GM19043 (cell line): ENCODE measurements at regions not wholly inside any gene's neighbourhood (a gene's known extent, or its start where the extent isn't known, plus 50 kb on each side); places are given as distances from the start of the nearest gene placed in this dataset.
A peak's percentile ranks its signal among the peaks of the same experiment; 100 is the strongest.
"Not testable (repeated sequence)": the region's sequence is repeated elsewhere in the genome, so short reads cannot be mapped to it uniquely, and the experiment has no call there.

Experiments used
- ATAC-seq: cut with Tn5 transposase; IDR thresholded peaks from one replicate; pipeline ENCODE4 v1.9.1; 2021; ENCODE audit warnings: low read depth; ENCODE audit not compliant: unreplicated experiment

DNA sequence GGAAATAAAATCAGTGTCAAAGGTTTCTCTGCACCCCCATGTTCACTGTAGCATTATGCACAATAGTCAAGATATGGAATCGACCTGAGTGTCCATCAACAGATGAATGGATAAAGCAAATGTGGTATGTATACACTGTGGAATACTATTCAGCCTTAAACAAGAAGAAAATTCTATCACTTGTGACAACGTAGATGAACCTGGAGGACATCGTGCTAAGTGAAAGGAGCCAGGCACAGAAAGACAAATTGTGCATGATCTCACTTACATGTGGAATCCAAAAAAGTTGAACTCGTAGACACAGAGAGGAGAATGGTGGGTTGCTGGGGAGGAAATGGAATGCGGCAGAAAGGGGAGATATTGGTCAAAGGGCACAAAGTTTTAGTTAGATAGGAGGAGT, 136.3 kb upstream of the ESR1 start:
- ATAC-seq, result no peak

DNA sequence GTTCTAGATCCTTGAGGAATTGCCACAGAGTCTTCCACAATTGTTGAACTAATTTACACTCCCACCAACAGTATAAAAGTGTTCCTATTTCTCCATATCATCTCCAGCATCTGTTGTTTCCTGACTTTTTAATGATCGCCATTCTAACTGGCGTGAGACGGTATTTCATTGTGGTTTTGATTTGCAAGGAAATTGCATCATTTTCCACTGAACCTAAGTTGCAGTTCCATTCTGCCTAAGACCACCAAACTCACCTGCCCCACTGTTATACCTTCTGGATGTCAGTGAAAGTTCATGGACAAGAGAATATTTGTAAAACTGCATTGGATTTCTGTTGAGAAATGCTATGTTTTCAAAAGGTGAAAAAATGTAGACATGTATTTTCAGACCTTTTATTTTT, 132.9 kb upstream of the ESR1 start:
- ATAC-seq, result no peak

GRCh38 chr6:151675746-151676459, 131.6 kb upstream of the ESR1 start:
- ATAC-seq, result peak; percentile 93

GRCh38 chr6:151676460-151676945, 131.0 kb upstream of the ESR1 start:
- ATAC-seq, result no peak

DNA sequence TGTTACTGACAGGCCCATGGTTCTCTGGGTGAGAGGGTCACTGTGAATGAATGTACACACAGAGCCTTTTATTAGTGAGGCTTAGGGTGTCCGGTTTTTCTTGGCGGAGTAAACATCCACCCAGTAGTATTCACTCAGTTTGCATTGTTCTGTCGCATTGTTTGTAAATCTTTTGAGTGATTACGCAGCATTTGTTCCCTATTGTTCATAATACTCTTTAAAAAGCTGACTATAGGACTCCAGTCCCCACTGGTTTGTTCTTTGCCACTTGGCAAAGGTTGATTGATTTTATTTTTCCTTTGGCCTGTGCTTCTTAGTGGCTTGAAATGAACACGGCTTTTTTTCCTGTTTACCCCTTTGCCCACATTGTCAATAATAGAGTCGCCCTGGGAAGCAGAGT, 130.1 kb upstream of the ESR1 start:
- no peak for ATAC-seq

- no peak for ATAC-seq
Measured at GRCh38 chr6:151679081-151679480, 128.4 kb upstream of the ESR1 start.

DNA sequence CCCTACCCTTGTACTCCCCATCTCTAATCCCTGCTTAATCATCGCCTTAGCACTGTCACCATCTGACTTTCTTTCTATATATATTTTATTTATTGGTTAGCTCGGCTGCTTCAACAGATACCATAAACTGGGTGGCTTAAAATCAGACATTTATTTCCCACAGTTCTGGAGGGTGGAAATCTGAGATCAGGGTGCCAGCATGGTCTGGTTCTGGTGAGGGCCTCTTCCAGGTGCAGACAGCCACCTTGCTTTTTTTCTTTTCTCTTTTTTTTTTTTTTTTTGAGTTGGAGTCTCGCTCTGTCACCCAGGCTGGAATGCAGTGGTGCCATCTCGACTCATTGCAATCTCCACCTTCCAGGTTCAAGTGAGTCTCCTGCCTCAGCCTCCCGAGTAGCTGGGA, 127.5 kb upstream of the ESR1 start:
- no peak for ATAC-seq

- no peak for ATAC-seq
Measured at GRCh38 chr6:151680846-151681432, 126.5 kb upstream of the ESR1 start.

- ATAC-seq, result no peak
Measured at GRCh38 chr6:151681433-151682059, 125.9 kb upstream of the ESR1 start.

- ATAC-seq, result no peak
Measured at GRCh38 chr6:151682251-151682650, 125.2 kb upstream of the ESR1 start.

- no peak for ATAC-seq
Measured at GRCh38 chr6:151682922-151683321, 124.6 kb upstream of the ESR1 start.

DNA sequence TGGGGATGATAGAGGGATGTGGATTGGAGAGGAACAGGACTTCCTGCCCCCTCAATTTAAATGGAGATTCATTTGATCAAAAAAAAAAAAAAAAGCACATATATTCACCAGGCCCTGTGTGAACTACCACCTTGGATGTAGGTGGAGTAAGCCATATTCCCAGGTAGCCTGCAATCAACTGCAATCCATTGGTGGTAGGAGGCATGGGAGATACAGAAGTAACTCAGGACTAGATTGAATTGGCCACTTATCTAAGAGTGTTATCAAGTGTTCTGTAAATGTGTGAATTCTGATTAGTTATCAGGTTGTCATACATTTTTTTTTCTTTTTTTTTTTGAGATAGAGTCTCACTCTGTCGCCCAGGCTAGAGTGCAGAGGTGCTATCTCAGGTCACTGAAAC, 124.1 kb upstream of the ESR1 start:
- no peak for ATAC-seq

DNA sequence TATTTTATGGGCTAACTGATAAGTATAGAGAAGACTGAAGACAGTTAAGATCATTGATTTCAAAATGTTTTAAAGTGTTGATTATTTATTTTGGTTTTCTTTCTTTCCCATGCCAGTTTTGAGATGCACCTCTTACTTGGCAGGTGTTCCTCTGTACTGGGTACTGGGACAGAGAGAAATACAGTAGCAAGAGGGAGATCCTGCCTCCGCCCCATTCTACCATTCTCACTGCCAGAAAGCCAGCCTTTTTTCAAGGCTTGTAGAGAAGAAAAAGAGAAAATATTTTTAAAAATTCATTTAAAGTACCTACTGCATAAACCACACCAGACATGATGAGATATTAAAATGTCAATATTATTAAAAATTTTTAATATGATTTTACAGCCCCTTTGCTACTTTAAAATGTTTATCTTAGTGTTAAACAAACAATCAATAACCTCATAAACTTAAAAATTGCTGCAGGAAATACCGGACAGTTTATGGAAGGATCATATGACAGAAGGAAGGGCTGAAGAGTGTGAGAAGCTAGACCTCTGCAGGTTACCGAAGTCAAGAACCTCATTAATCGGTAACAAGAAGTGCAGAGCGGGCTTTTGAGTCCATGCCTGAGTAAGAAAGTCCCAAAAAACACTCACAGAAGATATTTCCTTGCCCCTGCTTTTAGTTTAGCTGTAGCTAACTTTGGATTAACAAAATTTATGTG, 117.8 kb upstream of the ESR1 start:
- ATAC-seq, result no peak

GRCh38 chr6:151690303-151690702, 117.2 kb upstream of the ESR1 start:
- peak; percentile 31 for ATAC-seq

DNA sequence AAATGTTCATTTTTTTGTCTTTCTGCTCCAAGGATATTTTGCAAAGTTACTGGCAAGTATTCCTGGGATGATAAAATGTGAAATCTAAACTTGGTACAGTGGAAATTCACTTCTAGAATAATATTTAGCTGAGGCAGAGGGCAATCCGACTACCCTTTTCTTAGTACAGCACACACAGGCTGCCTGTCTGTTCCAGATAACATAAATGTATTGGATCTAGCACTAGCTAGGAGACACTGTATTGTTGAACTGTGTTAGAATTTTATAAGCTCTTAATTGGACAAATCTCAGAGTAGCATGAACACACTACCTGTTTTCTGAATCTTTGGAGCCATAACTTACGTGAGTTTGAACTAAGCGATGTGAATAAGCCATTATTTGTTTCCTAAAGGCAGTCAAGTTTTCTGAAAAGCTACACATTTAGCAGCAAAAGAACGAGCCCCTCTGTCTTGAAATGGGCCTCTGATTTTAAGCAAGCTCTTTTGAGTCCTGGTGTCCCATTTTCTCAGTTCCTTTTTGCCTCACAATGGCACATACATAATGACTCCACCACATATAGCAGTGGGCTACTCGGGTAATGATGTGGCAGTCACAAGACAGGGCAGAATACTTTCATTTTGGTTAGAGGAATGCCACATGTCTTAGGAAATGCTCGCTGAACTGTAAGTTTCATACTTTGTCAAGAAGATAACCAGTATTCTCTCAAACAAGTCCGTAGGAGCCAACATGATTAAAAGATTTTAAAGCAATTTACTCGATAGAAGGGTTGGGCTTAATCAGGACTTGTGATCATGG, 116.5 kb upstream of the ESR1 start:
- ATAC-seq, result peak; percentile 92

GRCh38 chr6:151692216-151692615, 115.3 kb upstream of the ESR1 start:
- no peak for ATAC-seq

DNA sequence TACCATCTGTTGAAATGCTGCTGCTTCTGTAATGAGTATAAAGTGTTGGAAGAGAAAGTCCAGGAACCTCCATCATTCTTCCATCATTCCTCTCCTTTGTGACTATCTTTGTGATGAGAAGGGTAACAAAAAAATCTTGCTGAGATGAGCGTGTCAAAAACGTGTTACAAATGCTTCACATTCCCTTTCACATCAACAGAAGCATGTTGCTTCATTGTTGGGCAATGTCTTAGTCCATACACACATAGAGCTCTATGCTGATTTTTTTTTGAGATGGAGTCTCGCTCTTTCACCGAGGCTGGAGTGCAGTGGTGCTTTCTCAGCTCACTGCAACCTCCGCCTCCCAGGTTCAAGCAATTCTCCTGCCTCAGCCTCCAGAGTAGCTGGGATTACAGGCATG, 114.1 kb upstream of the ESR1 start:
- ATAC-seq, result no peak

GRCh38 chr6:151695156-151695555, 112.3 kb upstream of the ESR1 start:
- no peak for ATAC-seq

DNA sequence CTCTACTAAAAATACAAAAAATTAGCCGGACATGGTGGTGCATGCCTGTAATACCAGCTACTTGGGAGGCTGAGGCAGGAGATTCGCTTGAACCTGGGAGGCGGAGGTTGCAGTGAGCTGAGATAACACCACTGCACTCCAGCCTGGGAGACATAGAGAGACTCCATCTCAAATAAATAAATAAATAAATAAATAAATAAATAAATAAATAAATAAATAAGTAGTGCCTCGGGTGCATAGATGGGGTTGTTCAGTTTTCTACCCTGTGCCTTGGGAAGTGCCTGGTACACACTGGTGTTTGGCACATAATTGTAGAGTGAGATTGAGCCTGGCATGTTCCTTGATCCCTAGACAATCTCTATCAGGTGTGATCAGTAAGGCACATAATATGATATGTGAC, 111.2 kb upstream of the ESR1 start:
- not testable (repeated sequence) for ATAC-seq

DNA sequence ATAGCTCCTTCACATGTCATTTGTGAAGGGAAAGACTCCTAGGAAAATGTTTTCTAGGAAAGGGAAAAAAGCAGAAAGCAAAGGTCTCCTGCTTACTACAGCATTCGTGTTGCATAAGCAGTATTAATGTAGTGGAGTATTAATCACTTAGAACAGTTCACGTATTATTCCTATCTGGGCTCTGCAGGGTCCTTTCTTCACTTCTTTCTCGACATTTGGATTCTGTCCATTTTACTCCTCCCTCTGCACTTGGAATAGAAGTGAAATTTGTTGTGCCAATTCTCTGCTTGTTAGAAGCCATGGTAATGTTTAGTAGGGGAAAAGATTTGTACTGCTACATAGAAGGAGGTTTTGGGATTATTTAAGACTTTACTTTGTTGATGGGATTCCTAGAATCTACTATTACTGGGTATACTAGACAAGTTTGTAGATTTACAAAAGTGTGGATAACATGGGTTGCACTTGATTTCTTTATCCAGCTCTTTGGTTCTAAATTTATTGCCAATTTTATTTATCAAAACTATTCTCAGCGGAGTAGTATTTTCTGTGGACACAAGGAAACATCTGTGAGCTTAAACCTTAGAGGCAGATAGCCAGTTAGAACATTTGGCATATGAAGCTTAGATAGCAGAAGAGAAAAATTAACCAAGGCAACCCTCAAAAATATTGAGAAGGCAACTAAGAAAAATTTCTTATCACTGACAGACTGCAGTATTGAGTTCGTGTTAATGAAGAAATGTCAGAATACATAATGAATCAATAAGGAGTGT, 108.4 kb upstream of the ESR1 start:
- ATAC-seq, result no peak
